Skeletal muscle tissue (tissue), 3 donors: ENCODE measurements at regions not wholly inside any gene's neighbourhood (a gene's known extent, or its start where the extent isn't known, plus 50 kb on each side); places are given as distances from the start of the nearest gene placed in this dataset.
"Not testable (repeated sequence)": the region's sequence is repeated elsewhere in the genome, so short reads cannot be mapped to it uniquely, and the experiment has no call there.

Source experiments
- H3K27ac ChIP-seq: one replicate; pipeline ENCODE4 v1.7.0; 2013; ENCODE audit warnings: mild to moderate bottlenecking, low read depth, low read length, inconsistent platforms
- H3K27me3 ChIP-seq, 3 donors: one replicate each; pipeline ENCODE4 v1.7.0; 2013; ENCODE audit warnings: low read length in 3 of 3; ENCODE audit not compliant: control insufficient read depth in 3 of 3, insufficient read depth in 3 of 3
- H3K36me3 ChIP-seq, 3 donors: one replicate each; pipeline ENCODE4 v1.7.0; 2013; ENCODE audit warnings: low read length in 3 of 3; ENCODE audit not compliant: control insufficient read depth in 3 of 3, insufficient read depth in 3 of 3
- H3K4me1 ChIP-seq, 3 donors: one replicate each; pipeline ENCODE4 v1.7.0; 2013; ENCODE audit warnings: low read length in 3 of 3, mild to moderate bottlenecking in 3 of 3; ENCODE audit not compliant: control insufficient read depth in 3 of 3, insufficient read depth in 3 of 3
- H3K4me3 ChIP-seq, 3 donors: one replicate each; pipeline ENCODE4 v1.7.0; 2013; ENCODE audit warnings: low read length in 3 of 3
- H3K9ac ChIP-seq, 3 donors: one replicate each; pipeline ENCODE4 v1.7.0; 2013; ENCODE audit warnings: low read length in 3 of 3, mild to moderate bottlenecking in 3 of 3, moderate library complexity in 2 of 3, low read depth in 1 of 3
- H3K9me3 ChIP-seq, 3 donors: one replicate each; pipeline ENCODE4 v1.7.0; 2013; ENCODE audit warnings: low read length in 3 of 3; ENCODE audit not compliant: control insufficient read depth in 3 of 3
- donor health status: Osteomylitis.

DNA sequence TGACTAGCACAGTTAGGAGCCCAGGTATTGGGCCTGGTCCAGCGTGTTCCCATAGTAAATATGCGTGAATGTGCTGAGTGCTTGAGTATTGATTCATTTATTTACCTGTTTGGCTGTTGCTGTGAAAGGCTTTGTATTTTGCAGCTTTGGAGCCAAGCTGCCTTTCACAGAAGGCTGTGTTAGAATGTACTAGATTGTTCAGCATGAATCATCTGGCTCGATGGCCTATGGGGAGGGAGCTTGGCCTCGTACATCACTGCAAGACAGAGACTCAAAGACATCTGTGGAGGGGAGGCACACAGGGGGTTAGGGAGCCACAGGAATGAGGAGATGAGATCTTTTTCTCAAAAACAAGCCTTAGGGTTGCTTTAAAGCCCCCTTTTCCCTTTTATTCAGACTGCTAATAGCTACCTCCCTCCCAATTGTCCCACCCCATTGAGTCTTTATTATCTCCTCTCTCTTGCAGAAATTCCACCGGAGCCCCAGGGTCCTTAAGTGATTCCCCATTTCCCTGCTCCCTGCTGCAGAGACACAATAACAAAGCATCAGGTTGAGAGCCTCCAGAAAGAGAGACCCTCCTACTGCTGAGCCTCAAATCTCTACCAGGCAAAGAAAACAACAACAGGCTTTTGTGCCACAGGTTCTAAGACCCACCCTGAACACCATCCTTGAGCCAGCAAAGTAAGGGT lies 307.2 kb downstream of the ABCC12 start:
- Histone ChIP-seq H3K9me3 (no peaks in the 10 kb centered on the region), H3K36me3 (no peaks in the 10 kb centered on the region), H3K27me3 (no peaks in the 10 kb centered on the region), H3K4me3 (no peak overlapping the region), H3K27ac (no peak overlapping the region), H3K9ac (no peak overlapping the region), H3K4me1 (no peaks in the 10 kb centered on the region)

DNA sequence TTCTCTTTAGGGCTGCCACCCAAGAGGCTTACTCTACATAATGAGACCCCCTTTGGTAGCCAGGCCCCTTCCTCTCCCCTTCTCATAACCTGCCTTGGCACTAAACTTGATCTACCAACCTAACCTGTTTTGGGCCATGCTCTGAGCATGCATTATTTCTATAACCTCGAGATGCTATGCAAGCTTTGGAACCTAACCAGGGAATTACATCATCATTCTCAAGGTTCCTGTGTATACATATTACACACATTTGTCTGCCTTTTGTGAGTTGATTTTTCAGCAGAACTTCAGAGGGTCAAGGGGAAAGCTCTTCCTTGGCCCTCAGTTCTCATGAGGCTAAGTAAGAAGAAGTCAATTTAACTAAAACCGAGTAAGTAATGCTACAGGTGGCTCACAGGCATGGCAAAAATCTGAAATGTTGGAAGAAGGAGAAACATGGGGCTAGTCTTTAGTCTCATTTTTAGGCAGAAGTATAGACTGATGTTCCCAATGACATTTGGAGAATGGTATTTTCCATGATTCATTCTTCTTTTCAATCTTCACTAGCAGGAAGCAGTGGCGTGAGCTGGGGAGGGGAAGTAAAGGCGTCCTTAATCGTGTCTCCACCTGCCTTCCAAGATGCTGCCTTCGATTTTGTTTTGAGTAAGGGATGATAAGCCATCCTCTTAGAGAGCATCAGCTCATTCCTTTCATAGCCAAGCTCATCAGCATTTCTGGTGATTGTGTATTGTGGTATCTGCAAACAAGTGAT lies 308.4 kb downstream of the ABCC12 start:
- Histone ChIP-seq H3K4me1 (no peaks in the 10 kb centered on the region), H3K36me3 (no peaks in the 10 kb centered on the region), H3K4me3 (no peak overlapping the region), H3K27me3 (no peaks in the 10 kb centered on the region), H3K27ac (no peak overlapping the region), H3K9me3 (no peaks in the 10 kb centered on the region), H3K9ac (no peak overlapping the region)

DNA sequence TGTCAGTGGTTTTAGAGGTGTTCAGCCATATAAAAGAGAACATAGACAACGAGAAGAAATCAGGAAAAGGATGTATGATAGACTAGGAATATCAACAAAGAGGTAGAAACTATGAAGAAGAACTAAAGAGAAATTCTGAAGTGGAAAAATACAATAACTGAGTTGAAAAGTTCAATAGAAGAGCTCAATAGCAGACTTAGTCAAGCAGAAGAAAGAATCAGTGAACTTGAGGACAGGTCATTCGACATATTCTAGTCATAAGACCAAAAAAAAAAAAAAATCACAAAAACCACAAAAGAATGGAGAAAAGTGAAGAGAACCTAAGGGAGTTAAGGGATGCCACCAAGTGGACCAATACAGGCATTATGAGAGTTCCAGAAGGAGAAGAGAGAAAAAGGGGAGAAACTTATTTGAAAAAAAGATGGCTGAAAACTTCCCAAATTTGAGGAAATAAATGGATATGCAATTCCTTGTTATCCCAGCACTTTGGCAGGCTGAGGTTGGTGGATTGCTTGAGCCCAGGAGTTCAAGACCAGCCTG lies 321.2 kb downstream of the ABCC12 start:
- Histone ChIP-seq H3K27ac (no peak overlapping the region), H3K9me3 (peaks cover 0 to 4% (median 3%) of the 10 kb centered on the region in 3 donors), H3K9ac (no peak overlapping the region), H3K27me3 (no peaks in the 10 kb centered on the region), H3K36me3 (no peaks in the 10 kb centered on the region), H3K4me1 (no peaks in the 10 kb centered on the region), H3K4me3 (no peak overlapping the region)

DNA sequence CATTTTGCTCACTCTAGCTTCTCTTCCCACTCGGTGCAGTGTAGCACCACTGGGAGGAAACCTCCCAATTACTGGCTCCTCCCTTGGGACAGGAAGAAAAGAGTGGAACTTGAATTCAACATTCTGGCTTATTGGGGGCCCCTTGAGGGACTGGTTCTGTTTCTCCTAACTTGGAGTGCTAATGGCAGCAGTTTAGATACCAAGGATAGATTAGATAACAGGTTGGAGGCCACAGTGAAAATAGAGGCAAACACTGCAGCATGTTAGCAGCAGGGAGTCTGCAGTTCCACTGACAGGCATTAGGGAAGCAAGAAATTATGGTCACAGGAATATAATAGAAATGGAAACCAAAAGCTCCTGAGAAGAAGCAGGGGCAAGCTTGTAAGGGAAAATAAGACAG lies 322.0 kb downstream of the ABCC12 start:
- H3K27ac ChIP-seq, result no peak overlapping the region
- no peaks in the 10 kb centered on the region for H3K4me1 ChIP-seq
- H3K4me3 ChIP-seq, result no peak overlapping the region
- H3K27me3 ChIP-seq, result no peaks in the 10 kb centered on the region
- no peaks in the 10 kb centered on the region for H3K36me3 ChIP-seq
- H3K9ac ChIP-seq, result no peak overlapping the region
- peaks cover 0 to 4% (median 3%) of the 10 kb centered on the region in 3 donors for H3K9me3 ChIP-seq

DNA sequence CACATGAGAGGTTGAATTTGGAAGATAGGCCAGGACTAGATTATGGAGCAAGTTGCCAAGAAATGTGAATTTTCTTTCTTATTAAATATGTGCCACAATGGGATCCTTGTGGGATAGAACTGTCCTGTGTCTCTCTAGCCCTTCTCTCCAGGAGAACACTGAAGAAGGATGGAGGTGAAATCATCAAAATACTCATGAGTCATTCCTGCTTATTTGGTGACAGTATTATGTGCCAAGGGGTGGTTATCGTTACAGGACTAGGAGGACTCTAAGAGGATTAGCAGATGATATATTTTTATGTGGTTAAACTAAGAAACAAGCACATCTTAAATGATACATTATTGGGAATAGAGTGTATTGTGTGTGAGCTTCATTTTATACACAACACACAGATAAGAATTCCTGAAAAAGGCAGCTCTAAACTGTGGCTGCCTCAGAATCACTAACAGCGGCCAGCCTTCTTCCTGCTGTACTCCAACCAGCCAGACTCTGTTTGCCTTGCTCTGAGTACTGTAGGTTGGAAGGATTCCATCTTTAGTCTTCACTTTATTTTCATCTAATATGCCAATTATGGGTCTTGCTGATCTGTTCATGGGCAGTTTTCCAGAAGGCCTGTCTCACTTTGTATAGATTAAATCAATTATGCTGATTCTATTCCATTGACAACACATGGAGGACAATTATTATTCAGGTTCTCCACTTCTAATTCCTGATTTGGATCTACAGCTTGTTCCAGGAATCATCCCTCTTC lies 325.8 kb downstream of the ABCC12 start:
- Histone ChIP-seq H3K4me3 (no peak overlapping the region), H3K9ac (no peak overlapping the region), H3K36me3 (no peaks in the 10 kb centered on the region), H3K9me3 (peaks cover 0 to 3% (median 3%) of the 10 kb centered on the region in 3 donors), H3K27ac (no peak overlapping the region), H3K4me1 (no peaks in the 10 kb centered on the region), H3K27me3 (no peaks in the 10 kb centered on the region)

DNA sequence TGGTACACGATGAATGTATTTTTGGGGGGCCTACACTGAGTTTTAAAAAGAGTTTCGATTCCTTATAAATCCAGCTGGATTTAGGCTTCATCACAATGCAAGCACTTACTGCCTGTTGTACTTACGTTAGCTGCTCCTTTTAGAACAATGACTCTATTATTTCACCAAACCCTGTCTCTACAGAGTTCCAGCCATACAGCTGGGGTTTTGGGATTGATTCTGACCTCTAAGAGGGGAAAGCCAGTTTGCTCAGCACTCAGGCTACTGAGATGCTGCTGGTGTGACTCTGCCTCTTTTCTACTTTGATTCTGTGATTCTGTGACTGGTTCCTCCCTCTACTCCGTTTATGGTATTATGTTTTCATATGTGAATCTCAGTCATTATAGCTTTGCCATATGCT lies 329.7 kb downstream of the ABCC12 start:
- no peak overlapping the region for H3K4me3 ChIP-seq
- no peaks in the 10 kb centered on the region for H3K27me3 ChIP-seq
- H3K9ac ChIP-seq, result no peak overlapping the region
- no peaks in the 10 kb centered on the region for H3K36me3 ChIP-seq
- H3K27ac ChIP-seq, result no peak overlapping the region
- H3K9me3 ChIP-seq, result peaks cover 0 to 2% (median 0%) of the 10 kb centered on the region in 3 donors
- H3K4me1 ChIP-seq, result no peaks in the 10 kb centered on the region

DNA sequence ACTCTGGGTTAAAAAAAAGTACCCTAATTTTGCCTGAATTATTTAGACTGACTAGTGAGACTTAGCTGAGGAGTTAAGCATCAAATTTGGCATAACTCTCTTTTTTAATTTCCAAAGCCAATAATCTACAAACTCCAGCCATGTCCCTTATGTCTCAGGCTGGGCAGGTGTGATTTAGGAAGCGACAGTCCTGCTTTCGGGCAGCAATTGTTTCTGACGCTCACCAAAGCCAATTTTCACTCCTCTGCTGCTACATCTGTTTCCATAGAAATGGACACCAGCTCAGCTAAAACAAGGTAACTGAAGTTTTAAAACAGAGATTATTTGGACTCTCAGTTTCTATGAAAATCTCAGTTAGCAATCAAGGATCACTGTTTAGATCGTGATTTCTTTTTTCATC lies 338.7 kb downstream of the ABCC12 start:
- Histone ChIP-seq H3K27me3 (no peaks in the 10 kb centered on the region), H3K36me3 (no peaks in the 10 kb centered on the region), H3K9me3 (peaks cover 0 to 2% (median 0%) of the 10 kb centered on the region in 3 donors), H3K27ac (no peak overlapping the region), H3K4me3 (no peak overlapping the region), H3K4me1 (no peaks in the 10 kb centered on the region), H3K9ac (no peak overlapping the region)

DNA sequence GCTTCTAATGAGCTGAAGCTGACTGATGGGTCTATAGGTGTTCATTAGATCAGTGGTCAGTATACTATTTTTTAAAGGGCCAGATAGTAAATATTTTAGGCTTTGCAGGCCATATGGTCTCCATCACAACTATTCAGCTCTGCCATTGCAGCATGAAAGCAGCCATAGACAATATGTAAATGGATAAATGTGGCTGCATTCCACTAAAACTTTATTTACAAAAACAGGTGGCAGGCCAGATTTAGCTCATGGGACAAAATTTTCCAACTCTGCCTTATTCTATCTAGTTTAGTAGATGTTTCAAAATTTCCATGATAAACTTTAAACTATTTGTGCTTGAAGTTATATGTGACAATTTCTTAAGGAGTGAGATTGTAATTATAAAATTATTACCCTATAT lies 339.3 kb downstream of the ABCC12 start:
- Histone ChIP-seq H3K9ac (no peak overlapping the region), H3K9me3 (peaks cover 0 to 2% (median 0%) of the 10 kb centered on the region in 3 donors), H3K4me1 (no peaks in the 10 kb centered on the region), H3K27ac (no peak overlapping the region), H3K36me3 (no peaks in the 10 kb centered on the region), H3K27me3 (no peaks in the 10 kb centered on the region), H3K4me3 (no peak overlapping the region)

DNA sequence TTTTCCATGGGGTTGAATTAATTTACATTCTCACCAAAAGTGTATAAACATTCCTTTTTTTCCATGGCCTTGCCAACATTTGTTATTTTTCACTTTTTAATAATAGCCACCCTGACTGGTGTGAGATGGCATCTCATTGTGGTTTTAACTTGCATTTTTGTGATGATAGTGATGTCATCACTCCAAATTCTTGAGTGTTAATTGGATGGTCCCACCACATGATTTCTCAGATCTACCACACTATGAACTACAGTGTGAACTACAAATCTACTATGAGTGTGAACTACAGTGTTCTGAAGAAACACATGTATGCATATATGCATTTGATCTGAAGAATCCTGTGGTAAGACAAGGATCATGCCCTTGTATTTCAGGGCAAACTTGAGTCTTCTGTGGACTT lies 340.1 kb downstream of the ABCC12 start:
- Histone ChIP-seq H3K9me3 (peaks cover 0 to 2% (median 0%) of the 10 kb centered on the region in 3 donors), H3K27me3 (no peaks in the 10 kb centered on the region), H3K36me3 (no peaks in the 10 kb centered on the region), H3K4me1 (no peaks in the 10 kb centered on the region), H3K9ac (no peak overlapping the region), H3K27ac (no peak overlapping the region), H3K4me3 (no peak overlapping the region)

DNA sequence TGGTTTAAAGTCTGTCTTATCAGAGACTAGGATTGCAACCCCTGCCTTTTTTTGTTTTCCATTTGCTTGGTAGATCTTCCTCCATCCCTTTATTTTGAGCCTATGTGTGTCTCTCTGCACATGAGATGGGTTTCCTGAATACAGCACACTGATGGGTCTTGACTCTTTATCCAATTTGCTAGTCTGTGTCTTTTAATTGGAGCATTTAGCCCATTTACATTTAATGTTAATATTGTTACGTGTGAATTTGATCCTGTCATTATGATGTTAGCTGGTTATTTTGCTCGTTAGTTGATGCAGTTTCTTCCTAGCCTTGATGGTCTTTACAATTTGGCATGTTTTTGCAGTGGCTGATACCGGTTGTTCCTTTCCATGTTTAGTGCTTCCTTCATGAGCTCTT lies 344.0 kb downstream of the ABCC12 start:
- not testable (repeated sequence) for H3K36me3 ChIP-seq, H3K27ac ChIP-seq, H3K4me1 ChIP-seq, H3K27me3 ChIP-seq, H3K4me3 ChIP-seq, H3K9me3 ChIP-seq, H3K9ac ChIP-seq
